Esophagus muscularis mucosa (tissue), 4 donors: ENCODE measurements at regions not wholly inside any gene's neighbourhood (a gene's known extent, or its start where the extent isn't known, plus 50 kb on each side); places are given as distances from the start of the nearest gene placed in this dataset.

Experiments
- DNase-seq: peaks from one replicate; pipeline ENCODE4 v3.0.0-alpha.2; 2017; ENCODE audit errors: extremely low spot score
- H3K27ac ChIP-seq, 4 donors: fragments of 200-600 bp; sonication (generic); replicated peaks in 1 of 4; 1 replicate in 3 of 4; 2 replicates in 1 of 4; pipeline ENCODE4 v1.5.1; 2016 to 2019; ENCODE audit warnings: mild to moderate bottlenecking in 1 of 4
- H3K27me3 ChIP-seq, 4 donors: fragments of 200-600 bp; sonication (generic); one replicate each; pipeline versions ENCODE4 v1.5.1 to v1.6.0; 2016 to 2019
- H3K36me3 ChIP-seq, 4 donors: fragments of 200-600 bp; sonication (generic); one replicate each; pipeline ENCODE4 v1.5.1; 2016 to 2019
- H3K4me1 ChIP-seq, 4 donors: fragments of 200-600 bp; sonication (generic); one replicate each; pipeline ENCODE4 v1.5.1; 2016 to 2019
- H3K4me3 ChIP-seq, 4 donors: fragments of 200-600 bp; sonication (generic); 1 replicate in 2 of 4; 2 replicates in 2 of 4; pipeline ENCODE4 v1.5.1; 2016 to 2019; ENCODE audit warnings: mild to moderate bottlenecking in 4 of 4, moderate library complexity in 1 of 4
- H3K9me3 ChIP-seq, 4 donors: fragments of 200-600 bp; sonication (generic); 1 replicate in 3 of 4; 2 replicates in 1 of 4; pipeline ENCODE4 v1.5.1; 2016 to 2019
- CTCF ChIP-seq, 3 experiments: fragments of 200-600 bp in 2 of 3; fragments of 450-650 bp in 1 of 3; sonication (generic) in 2 of 3; IDR thresholded peaks; one replicate each; pipeline ENCODE4 v1.5.1; 2017 to 2019; ENCODE audit warnings: antibody characterized with exemption in 3 of 3, mild to moderate bottlenecking in 2 of 3, moderate library complexity in 1 of 3
- EP300 ChIP-seq: sonication (generic); formaldehyde crosslinking; IDR thresholded peaks from one replicate; pipeline ENCODE4 v1.6.1; 2017; ENCODE audit warnings: antibody characterized with exemption
- POLR2A ChIP-seq: fragments of 450-650 bp; IDR thresholded peaks from one replicate; pipeline ENCODE4 v1.6.1; 2017; ENCODE audit warnings: antibody characterized with exemption, moderate library complexity, mild to moderate bottlenecking, low read depth
- POLR2AphosphoS5 ChIP-seq, 2 donors: sonication (generic); formaldehyde crosslinking; IDR thresholded peaks; one replicate each; pipeline ENCODE4 v1.6.1; 2017; ENCODE audit warnings: antibody characterized with exemption in 2 of 2
- WGBS: methylation state at CpG from one replicate; pipeline ENCODE4 v1.1.5; 2018; 5-methylcytosine and 5-hydroxymethylcytosine counted together
- intact Hi-C: fragments of 100-400 bp; cut with DNase I; formaldehyde crosslinking; loops from one replicate; pipeline ENCODE4 v1.15.1; 2023

GRCh38 chr1:103953386-103953785 lies 203.7 kb downstream of the AMY1C start:
- WGBS: 72% methylated on average over 4 of the region's 4 CpGs
- Histone ChIP-seq H3K9me3 (no peaks in the 10 kb centered on the region), H3K27me3 (no peaks in the 10 kb centered on the region), H3K36me3 (no peaks in the 10 kb centered on the region), H3K27ac (no peak overlapping the region), H3K4me1 (no peaks in the 10 kb centered on the region), H3K4me3 (no peak overlapping the region)
- no peak for DNase-seq
- TF ChIP-seq POLR2A: no peak
- no peak for TF ChIP-seq CTCF (IDR thresholded peaks at IDR 0.05)
- intact Hi-C loops: no loop called here

- no peak for DNase-seq
- no peak overlapping the region for H3K27ac ChIP-seq
- H3K4me3 ChIP-seq: no peak overlapping the region
- TF ChIP-seq POLR2A: no peak
- TF ChIP-seq CTCF (IDR thresholded peaks at IDR 0.05): no peak
- no peak for TF ChIP-seq POLR2AphosphoS5 (IDR thresholded peaks at IDR 0.05)
- no peak for TF ChIP-seq EP300
- H3K36me3 ChIP-seq: no peaks in the 10 kb centered on the region
- H3K27me3 ChIP-seq: peaks cover 0 to 5% (median 0%) of the 10 kb centered on the region in 4 donors
- H3K4me1 ChIP-seq: no peaks in the 10 kb centered on the region
- 85% methylated on average over 1 of the region's 1 CpG for WGBS
- intact Hi-C loops: no loop called here
- peaks cover 0 to 2% (median 0%) of the 10 kb centered on the region in 4 donors for H3K9me3 ChIP-seq
Measured at GRCh38 chr1:103958699-103959098, 209.0 kb downstream of the AMY1C start.

GRCh38 chr1:103959565-103959964 lies 209.9 kb downstream of the AMY1C start:
- DNase-seq: no peak
- peaks cover 0 to 5% (median 0%) of the 10 kb centered on the region in 4 donors for H3K27me3 ChIP-seq
- peaks cover 0 to 2% (median 0%) of the 10 kb centered on the region in 4 donors for H3K9me3 ChIP-seq
- H3K4me3 ChIP-seq: no peak overlapping the region
- H3K4me1 ChIP-seq: no peaks in the 10 kb centered on the region
- no peak overlapping the region for H3K27ac ChIP-seq
- WGBS: 78% methylated on average over 4 of the region's 4 CpGs
- H3K36me3 ChIP-seq: no peaks in the 10 kb centered on the region
- TF ChIP-seq CTCF (IDR thresholded peaks at IDR 0.05) (no peak), POLR2AphosphoS5 (IDR thresholded peaks at IDR 0.05) (no peak), EP300 (no peak), POLR2A (no peak)
- intact Hi-C loops: no loop called here

- H3K4me3 ChIP-seq: no peak overlapping the region
- no peak for DNase-seq
- TF ChIP-seq POLR2A: no peak
- TF ChIP-seq EP300: no peak
- no peak for TF ChIP-seq CTCF (IDR thresholded peaks at IDR 0.05)
- TF ChIP-seq POLR2AphosphoS5 (IDR thresholded peaks at IDR 0.05): no peak
- peaks cover 0 to 5% (median 0%) of the 10 kb centered on the region in 4 donors for H3K27me3 ChIP-seq
- no peak overlapping the region for H3K27ac ChIP-seq
- intact Hi-C loops: no loop called here
- no peaks in the 10 kb centered on the region for H3K36me3 ChIP-seq
- WGBS: 92% methylated on average over 3 of the region's 3 CpGs
- peaks cover 0 to 2% (median 0%) of the 10 kb centered on the region in 4 donors for H3K9me3 ChIP-seq
- no peaks in the 10 kb centered on the region for H3K4me1 ChIP-seq
Measured at GRCh38 chr1:103960045-103960444, 210.3 kb downstream of the AMY1C start.

GRCh38 chr1:103960710-103961109 lies 211.0 kb downstream of the AMY1C start:
- no peak for DNase-seq
- H3K9me3 ChIP-seq: peaks cover 0 to 2% (median 0%) of the 10 kb centered on the region in 4 donors
- WGBS: 77% methylated on average over 5 of the region's 6 CpGs
- TF ChIP-seq CTCF (IDR thresholded peaks at IDR 0.05) (no peak), POLR2AphosphoS5 (IDR thresholded peaks at IDR 0.05) (no peak), POLR2A (no peak), EP300 (no peak)
- no peaks in the 10 kb centered on the region for H3K4me1 ChIP-seq
- H3K4me3 ChIP-seq: no peak overlapping the region
- H3K36me3 ChIP-seq: no peaks in the 10 kb centered on the region
- no peak overlapping the region for H3K27ac ChIP-seq
- intact Hi-C loops: no loop called here
- peaks cover 0 to 5% (median 0%) of the 10 kb centered on the region in 4 donors for H3K27me3 ChIP-seq
